HG02642 (cell line): ENCODE measurements at regions not wholly inside any gene's neighbourhood (a gene's known extent, or its start where the extent isn't known, plus 50 kb on each side); places are given as distances from the start of the nearest gene placed in this dataset.
"Not testable (repeated sequence)": the region's sequence is repeated elsewhere in the genome, so short reads cannot be mapped to it uniquely, and the experiment has no call there.

Experiments used
- ATAC-seq: cut with Tn5 transposase; IDR thresholded peaks from one replicate; pipeline ENCODE4 v1.9.1; 2021; ENCODE audit warnings: mild to moderate bottlenecking; ENCODE audit not compliant: unreplicated experiment, poor library complexity

DNA sequence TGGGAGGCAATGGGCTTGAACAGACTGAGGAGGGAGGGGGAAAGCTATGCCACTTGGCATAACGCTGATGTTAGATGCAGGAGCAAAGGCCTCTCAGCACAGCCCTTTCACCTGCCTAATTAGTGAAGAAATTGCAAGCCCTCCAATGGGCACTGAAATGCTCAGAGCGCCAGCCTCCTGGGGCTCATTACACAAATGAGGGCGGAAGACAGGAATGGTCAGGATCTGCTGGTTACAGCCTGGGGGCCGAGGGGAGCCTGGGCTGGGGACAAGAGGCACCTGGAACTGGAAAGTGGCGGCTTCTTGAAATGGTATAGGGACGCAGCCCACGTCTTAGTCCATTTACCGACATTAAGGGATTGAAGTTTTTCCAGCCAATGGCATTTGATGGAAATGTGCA lies 50.2 kb upstream of the PLET1 start:
- no peak for ATAC-seq

GRCh38 chr11:112315057-112315720 lies 54.5 kb upstream of the PLET1 start:
- ATAC-seq: no peak

DNA sequence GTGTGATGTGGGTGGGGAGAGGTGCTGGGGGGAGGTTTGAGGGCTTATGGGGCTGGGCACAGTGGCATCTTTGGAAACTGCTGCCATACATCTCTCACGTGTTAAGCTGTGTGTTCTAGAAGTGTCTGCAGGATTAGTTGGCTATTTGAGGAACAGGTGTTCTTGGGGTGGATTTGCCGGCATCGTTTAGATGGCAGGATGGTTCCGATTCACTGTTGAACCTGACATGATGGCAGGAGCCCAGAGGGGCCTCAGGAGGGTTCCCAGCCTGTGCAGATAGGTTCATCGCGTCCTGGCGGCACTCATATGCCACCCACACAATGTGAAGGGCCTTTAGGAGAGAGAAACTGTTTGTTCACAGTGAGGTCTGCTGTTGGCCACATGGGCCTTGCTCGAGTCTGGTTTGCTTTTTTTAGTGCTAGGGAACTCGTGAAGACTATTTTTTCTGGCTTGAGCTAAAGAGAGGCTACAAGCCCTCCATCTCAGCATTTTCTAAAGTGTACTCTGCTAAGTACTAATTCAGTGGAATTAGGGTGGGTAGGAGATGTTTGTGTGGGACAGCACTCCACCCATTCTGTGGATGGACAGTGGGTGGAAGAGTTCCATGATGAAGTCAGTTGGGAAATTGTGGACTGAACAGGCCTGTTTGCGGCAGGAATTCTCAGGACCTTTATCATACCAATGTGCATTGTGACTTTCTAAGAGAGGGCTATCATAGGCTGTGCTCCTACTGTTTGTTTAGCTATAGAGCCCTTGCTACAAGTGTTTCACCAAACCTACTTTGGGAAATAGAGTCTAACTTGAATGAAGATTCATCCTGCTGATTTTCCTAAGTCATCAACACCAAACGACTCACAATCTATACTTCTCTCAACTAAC lies 55.4 kb upstream of the PLET1 start:
- no peak for ATAC-seq

DNA sequence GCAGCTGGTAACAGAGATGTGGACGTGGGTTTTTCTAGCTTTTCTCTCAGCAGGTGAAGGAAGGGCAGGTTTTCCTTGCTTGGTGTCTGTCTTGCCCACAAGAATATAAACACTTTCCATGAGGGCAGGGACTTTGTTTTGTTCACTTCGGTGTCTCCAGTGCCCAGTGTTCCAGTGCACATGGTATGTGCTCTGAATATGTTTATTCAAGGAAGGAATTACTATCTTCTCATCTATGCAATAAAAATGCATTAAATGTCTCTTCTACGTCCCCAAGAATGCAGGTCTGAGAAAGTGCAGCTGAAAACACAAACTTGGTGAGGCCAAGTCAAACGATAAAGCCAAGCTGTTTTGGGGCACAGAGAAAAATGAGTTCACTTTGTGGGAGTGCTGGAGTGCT lies 56.3 kb upstream of the PLET1 start:
- ATAC-seq: no peak

GRCh38 chr11:112318184-112318591 lies 57.5 kb upstream of the PLET1 start:
- no peak for ATAC-seq

- ATAC-seq: no peak
Measured at GRCh38 chr11:112318661-112319060, 58.0 kb upstream of the PLET1 start.

- ATAC-seq: no peak
Measured at GRCh38 chr11:112320668-112321067, 60.0 kb upstream of the PLET1 start.

- ATAC-seq: no peak
Measured at GRCh38 chr11:112321501-112322172, 61.0 kb upstream of the PLET1 start.

- ATAC-seq: no peak
Measured at GRCh38 chr11:112322173-112322790, 61.6 kb upstream of the PLET1 start.

DNA sequence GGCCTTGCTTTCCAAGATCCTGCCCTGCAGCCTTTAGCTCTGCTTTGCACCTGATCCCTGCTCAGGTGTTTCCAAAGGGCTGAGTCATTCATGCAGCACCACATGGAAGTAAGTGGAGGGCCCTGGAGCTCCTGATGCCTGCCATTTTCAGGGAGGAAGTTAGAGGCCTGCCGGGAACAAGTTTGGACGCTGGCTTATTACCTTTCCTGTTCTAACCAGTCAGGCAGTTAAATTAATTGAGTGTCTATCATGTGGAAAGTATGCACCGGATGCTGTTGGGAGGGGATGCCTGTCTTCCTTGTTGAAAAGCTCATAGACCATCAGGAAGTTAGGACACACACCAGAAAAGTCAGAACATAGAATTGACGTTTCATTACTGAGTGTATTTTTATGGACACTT lies 73.7 kb upstream of the PLET1 start:
- ATAC-seq: no peak

DNA sequence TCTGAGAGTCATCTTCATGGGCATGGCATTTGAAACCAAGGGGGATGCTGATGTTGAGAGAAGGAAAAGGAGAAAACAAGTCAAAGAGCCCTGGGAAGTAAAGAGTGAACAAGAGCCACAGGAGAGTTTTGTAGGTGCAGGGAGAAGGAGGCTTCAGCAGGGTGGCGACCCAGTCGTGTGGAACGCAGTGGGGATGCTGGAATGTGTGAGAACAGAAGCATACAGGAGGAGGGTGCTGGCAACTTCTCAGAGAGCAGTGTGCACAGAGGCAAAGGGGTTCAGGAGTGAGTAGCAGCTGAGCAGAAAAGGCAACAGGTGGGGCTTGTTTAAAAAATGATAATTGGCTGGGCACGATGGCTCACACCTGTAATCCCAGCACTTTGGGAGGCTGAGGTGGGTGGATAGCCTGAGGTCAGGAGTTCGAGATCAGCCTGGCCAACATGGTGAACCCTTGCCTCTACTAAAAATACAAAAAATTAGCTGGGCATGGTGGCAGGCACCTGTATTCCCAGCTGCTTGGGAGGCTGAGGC lies 75.8 kb upstream of the PLET1 start:
- ATAC-seq: no peak

DNA sequence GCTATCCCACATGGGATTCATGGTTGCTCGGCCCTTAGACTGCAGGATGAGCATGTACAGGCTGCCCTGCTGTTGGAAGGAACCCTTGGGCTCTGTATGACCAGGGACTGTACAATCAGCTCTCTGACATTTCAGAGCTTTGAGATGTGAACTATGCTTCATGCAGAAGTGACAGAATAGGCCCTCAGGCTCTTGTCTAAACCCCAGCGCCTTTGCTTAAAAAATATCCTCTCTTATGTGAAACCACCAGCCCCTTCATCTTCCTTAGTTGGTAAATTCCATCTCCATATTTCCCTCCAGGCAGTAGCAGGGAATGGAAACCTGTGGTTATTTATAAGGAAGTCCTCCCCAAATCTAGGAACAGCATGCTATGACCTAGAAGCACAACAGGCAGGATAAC lies 78.9 kb upstream of the PLET1 start:
- no peak for ATAC-seq

GRCh38 chr11:112343368-112344039 lies 82.8 kb upstream of the PLET1 start:
- ATAC-seq: no peak

GRCh38 chr11:112344040-112344413 lies 83.4 kb upstream of the PLET1 start:
- no peak for ATAC-seq

DNA sequence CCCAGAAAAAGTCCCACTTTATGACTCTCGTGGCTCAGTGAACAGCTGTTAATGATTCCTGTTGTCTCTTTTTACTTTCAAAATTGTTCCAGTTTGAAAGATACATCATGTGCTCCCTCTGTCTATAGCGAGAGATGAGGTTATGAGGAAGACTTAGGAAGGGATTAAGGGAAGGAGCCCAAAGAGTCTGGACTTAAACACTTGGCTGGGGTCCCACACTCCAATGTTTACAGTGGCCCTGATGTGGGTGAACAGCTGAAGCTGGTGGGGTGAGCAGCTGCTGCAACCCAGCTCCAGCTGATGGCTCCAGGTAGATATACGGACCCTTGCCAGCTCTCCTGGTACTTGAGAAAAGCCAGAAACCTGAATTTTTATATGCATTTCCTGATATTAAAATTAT lies 84.5 kb upstream of the PLET1 start:
- ATAC-seq: no peak

DNA sequence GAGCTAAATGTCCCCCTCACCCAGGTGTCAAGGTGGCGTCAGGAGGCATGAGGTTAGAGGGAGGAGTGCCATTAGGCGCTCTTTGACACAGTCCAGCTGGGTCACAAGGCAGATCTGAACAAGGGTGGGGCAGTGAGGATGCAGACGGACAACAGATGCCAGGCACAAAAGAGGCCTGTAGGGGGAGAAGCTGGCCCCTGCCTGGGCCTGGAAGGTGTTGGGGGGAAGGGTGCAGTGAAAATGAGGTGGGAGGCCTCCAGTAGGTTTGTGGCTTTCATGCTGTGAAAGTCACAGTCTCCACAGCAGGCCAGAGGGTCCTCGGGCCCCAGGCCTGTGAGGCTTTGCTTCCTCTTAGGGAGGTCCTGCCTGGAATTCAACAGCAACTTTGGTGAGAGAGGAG lies 85.0 kb upstream of the PLET1 start:
- no peak for ATAC-seq

- no peak for ATAC-seq
Measured at GRCh38 chr11:112346586-112346985, 85.9 kb upstream of the PLET1 start.

DNA sequence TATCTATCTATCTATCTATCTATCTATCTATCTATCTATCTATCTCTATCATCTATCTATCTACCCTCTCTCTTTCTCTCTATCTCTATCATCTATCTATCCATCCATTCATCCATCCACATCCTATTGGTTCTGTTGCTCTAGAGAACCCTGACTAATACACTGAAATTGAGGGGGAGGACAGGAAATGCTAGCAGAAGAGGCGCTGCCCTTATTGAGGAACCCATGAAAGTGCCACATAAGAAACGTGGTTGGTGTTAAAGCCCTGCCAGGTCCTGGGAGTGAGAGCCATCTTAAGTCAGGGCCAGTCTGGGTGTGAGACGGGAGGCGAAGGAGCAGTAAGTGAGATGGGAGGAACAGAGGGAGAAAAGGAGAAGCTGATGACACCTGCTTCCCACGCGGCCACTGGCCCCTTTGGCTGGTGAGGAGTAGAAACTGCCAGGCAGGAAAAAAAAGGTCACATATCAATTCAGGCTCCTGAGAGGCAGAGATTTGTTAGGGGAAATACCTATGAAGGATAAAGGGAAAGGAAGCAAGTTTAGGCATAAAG lies 87.9 kb upstream of the PLET1 start:
- ATAC-seq: no peak

- ATAC-seq: not testable (repeated sequence)
Measured at GRCh38 chr11:112351423-112351822, 90.8 kb upstream of the PLET1 start.

GRCh38 chr11:112352907-112353306 lies 92.2 kb upstream of the PLET1 start:
- no peak for ATAC-seq
